PC-9 (cell line): ENCODE measurements at regions not wholly inside any gene's neighbourhood (a gene's known extent, or its start where the extent isn't known, plus 50 kb on each side); places are given as distances from the start of the nearest gene placed in this dataset.

Experiments
- CTCF ChIP-seq: fragments of 200-600 bp; sonication (generic); conservative IDR thresholded peaks from 2 replicates; pipeline ENCODE4 v1.6.1; 2017; ENCODE audit warnings: mixed run types, antibody characterized with exemption, mild to moderate bottlenecking, moderate library complexity
- EZH2 ChIP-seq: fragments of 200-600 bp; sonication (generic); IDR thresholded peaks from 2 replicates; pipeline ENCODE4 v1.8.0; 2017; ENCODE audit warnings: antibody characterized with exemption, low read depth

- TF ChIP-seq CTCF (no peak), EZH2 (no peak)
These were observed 261.5 kb upstream of the SOX4 start for GRCh38 chr6:21332077-21332476.
